Endothelial cell of umbilical vein (primary cell): ENCODE measurements at regions not wholly inside any gene's neighbourhood (a gene's known extent, or its start where the extent isn't known, plus 50 kb on each side); places are given as distances from the start of the nearest gene placed in this dataset.

Experiments
- CTCF ChIP-seq, 2 donors: IDR thresholded peaks; 1 replicate in 1 of 2; 2 replicates in 1 of 2; pipeline ENCODE4 v1.5.1; 2011; ENCODE audit warnings: low read length in 2 of 2, mild to moderate bottlenecking in 2 of 2, moderate library complexity in 2 of 2, control low read depth in 1 of 2, inconsistent platforms in 1 of 2, low read depth in 1 of 2; ENCODE audit not compliant: insufficient read depth in 1 of 2; ENCODE audit errors: extremely low read depth in 1 of 2
- JUN ChIP-seq: IDR thresholded peaks from 2 replicates; pipeline ENCODE4 v1.6.1; 2011; ENCODE audit warnings: borderline replicate concordance, low read depth; ENCODE audit not compliant: insufficient read length, insufficient read depth

GRCh38 chr3:151644020-151644620 lies 89.6 kb upstream of the AADACL2 start:
- TF ChIP-seq CTCF (IDR thresholded peaks at IDR 0.05; ENCODE audit: extremely low read depth in 1 of 2, insufficient read depth in 1 of 2, low read depth in 1 of 2, low read length in 2 of 2), result no peak
- no peak for TF ChIP-seq JUN
